Islet precursor cell (in vitro differentiated cells): ENCODE measurements at regions not wholly inside any gene's neighbourhood (a gene's known extent, or its start where the extent isn't known, plus 50 kb on each side); places are given as distances from the start of the nearest gene placed in this dataset.
"Not testable (repeated sequence)": the region's sequence is repeated elsewhere in the genome, so short reads cannot be mapped to it uniquely, and the experiment has no call there.

ENCODE experiments used
- DNase-seq: peaks from one replicate; pipeline ENCODE4 v3.0.0-alpha.2; 2018

GRCh38 chr2:5592916-5593315, 99.3 kb upstream of the SOX11 start:
- no peak for DNase-seq

- DNase-seq: no peak
These were observed 97.9 kb upstream of the SOX11 start for GRCh38 chr2:5594249-5594695.

DNA sequence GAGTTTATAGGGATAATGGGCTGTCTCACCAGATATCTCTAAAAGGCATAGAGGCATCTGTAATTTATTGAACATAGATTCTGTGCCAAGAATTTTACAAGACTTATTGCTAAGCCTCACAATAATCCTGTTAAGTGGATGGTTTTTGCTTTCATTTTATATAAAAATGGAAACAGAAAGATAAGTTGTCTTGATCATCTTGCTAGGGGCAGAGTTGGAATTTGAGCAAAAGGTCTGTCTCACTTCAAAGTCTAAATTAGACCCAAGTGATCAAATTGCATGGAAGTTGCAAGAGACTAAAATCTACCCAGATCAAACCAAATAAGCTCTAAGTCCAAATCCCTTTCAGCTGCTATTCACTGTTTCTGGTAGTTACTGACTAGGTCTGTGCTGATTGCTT, 95.3 kb upstream of the SOX11 start:
- no peak for DNase-seq

GRCh38 chr2:5598156-5598555, 94.0 kb upstream of the SOX11 start:
- DNase-seq: no peak

DNA sequence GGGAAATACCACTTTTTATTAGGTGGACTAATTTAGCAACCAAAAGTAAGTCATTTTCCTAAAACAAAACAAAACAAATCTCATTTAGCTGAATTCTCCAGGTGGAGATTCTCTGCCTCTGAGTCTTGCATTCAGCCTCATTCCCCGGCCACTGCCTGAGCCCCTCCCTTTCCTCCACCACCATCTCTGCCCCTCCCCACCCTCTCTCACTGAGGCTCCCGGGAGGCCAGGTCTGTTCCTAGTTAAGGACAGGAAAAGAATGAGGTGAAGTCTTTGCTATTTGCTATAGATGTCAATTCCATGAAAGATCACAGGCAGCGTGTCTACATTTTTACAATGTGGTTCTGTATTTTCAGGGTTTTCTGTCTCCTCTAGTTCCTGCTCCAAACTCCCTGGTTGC, 83.0 kb upstream of the SOX11 start:
- peak; percentile 84 for DNase-seq

DNA sequence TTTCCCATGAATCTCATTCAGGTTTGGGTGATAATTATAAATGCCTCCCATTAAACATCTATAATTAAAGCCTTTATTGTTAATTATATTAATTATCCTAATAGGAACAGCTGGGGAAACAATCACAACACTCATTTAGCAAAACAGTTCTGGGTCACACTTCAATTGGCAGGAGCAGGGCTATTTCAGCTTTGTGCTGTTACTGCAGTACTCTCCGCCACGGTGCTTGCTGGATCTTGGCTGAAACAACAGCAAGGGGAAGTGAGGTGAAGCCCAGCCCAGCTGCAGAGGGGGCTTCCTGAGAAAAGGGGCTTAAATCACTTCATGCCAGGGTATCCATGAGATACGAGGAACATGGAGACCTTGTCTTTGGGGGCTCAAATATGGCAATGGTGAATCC, 79.5 kb upstream of the SOX11 start:
- DNase-seq: no peak

DNA sequence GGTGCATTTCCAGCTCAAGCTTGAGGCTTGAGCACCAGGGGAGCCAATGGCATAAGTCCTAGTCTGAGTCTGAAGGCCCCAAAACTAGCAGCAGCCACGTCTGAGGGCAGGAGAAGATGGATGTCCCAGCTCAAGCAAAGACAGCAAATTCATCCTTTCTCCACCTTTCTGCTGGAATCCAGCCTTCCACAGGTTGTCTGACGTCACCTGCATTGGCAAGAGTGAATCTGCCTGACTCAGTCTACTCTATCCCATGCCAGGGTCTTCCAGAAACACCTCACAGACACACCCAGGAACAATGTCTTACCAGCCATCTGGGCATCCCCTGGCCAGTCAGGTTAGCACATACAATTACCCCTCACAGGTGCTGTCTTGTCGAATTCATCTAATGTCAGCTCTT, 76.2 kb upstream of the SOX11 start:
- no peak for DNase-seq

GRCh38 chr2:5617358-5617757, 74.8 kb upstream of the SOX11 start:
- DNase-seq: no peak

DNA sequence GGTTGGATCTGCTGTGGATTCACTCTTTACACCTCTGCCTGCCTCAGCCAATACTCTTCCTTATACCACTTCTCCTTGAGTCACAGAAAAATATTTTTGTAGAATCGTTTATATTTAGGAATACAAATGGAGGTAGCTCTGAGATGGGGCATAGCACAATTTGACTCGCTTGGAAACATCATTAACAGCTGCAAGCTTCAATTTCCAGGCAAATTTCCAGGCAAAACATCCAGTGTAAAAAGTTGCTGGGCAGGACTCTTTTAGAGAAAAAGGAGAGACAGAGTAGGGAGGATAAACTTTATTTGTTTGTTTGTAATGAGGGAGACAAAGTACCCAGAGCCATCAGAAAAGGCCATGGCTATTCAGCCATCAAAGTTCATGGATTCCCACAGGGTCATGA, 74.4 kb upstream of the SOX11 start:
- no peak for DNase-seq

DNA sequence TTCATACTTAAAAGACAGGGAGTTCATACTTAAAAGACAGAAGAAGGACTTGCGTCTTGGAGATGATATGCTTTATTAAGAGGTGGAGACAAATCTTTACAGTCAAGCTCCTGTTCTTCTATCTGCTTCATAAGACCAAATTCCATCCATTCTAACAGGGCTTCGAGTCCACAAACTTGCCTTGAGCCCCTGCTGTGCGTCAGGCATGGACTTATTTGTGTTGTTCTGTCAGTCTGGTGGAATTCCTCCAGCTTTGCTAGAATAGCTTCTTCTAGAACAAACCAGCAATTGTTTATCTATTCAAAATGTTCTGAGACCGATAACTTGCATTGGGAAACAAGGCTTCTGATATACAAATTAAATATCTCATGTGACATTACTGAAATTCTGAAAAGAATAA, 73.9 kb upstream of the SOX11 start:
- DNase-seq: no peak

- not testable (repeated sequence) for DNase-seq
These were observed 66.6 kb upstream of the SOX11 start for GRCh38 chr2:5625556-5626065.

DNA sequence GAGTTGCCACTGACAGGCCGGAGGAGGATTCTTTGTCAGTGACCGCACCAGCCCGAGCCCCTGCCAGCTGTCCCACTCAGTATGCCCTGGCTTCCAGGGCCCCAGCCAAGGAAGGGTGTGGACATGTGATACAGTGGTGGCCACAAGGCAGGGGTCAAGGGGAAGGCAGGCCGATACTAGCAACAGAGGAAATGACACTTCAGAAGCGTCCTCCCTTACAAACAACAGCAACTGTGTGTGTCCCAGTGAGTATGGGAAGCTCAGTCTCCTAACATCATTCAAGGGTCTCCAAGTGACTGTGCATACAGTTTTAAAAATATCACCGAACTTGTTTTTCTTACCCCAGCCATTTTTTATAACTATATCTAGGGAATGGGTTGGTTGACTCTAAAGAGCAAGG, 63.7 kb upstream of the SOX11 start:
- not testable (repeated sequence) for DNase-seq

GRCh38 chr2:5629510-5629909, 62.7 kb upstream of the SOX11 start:
- not testable (repeated sequence) for DNase-seq

- not testable (repeated sequence) for DNase-seq
These were observed 55.1 kb upstream of the SOX11 start for GRCh38 chr2:5637051-5637450.
